Loucy (cell line): ENCODE measurements at regions not wholly inside any gene's neighbourhood (a gene's known extent, or its start where the extent isn't known, plus 50 kb on each side); places are given as distances from the start of the nearest gene placed in this dataset.

ENCODE experiments used
- H2AFZ ChIP-seq: fragments of 200-600 bp; sonication (generic); 2 replicates; pipeline ENCODE4 v1.6.0; 2016; ENCODE audit warnings: antibody characterized with exemption, mild to moderate bottlenecking, low read length, moderate library complexity
- H3F3A ChIP-seq: fragments of 200-600 bp; 2 replicates; pipeline ENCODE4 v1.6.0; 2016; ENCODE audit warnings: antibody characterized with exemption, low read depth, mild to moderate bottlenecking
- H3K27me3 ChIP-seq: fragments of 200-600 bp; sonication (generic); 2 replicates; pipeline ENCODE4 v1.6.1; 2014; ENCODE audit warnings: low read length, mild to moderate bottlenecking; ENCODE audit not compliant: insufficient read depth, poor library complexity, severe bottlenecking
- H3K36me3 ChIP-seq: fragments of 200-600 bp; sonication (generic); 2 replicates; pipeline ENCODE4 v1.6.1; 2016; ENCODE audit warnings: low read length; ENCODE audit not compliant: insufficient read depth
- H3K4me1 ChIP-seq: fragments of 200-600 bp; sonication (generic); 2 replicates; pipeline ENCODE4 v1.5.1; 2014; ENCODE audit warnings: low read length, mild to moderate bottlenecking; ENCODE audit not compliant: insufficient read depth, poor library complexity, severe bottlenecking
- H3K4me2 ChIP-seq: fragments of 200-600 bp; sonication (generic); 2 replicates; pipeline ENCODE4 v1.6.0; 2014; ENCODE audit warnings: antibody characterized with exemption, low read length, low read depth, mild to moderate bottlenecking; ENCODE audit not compliant: poor library complexity, severe bottlenecking
- H3K4me3 ChIP-seq: fragments of 200-600 bp; sonication (generic); 2 replicates; pipeline ENCODE4 v1.5.1; 2014; ENCODE audit warnings: low read length, mild to moderate bottlenecking, mixed read lengths; ENCODE audit not compliant: poor library complexity, severe bottlenecking
- H3K79me2 ChIP-seq: fragments of 200-600 bp; sonication (generic); 2 replicates; pipeline ENCODE4 v1.6.1; 2014; ENCODE audit warnings: low read length; ENCODE audit not compliant: insufficient read depth
- H3K9ac ChIP-seq: fragments of 200-600 bp; sonication (generic); 2 replicates; pipeline ENCODE4 v1.6.0; 2014; ENCODE audit warnings: mild to moderate bottlenecking, low read depth, low read length, moderate library complexity; ENCODE audit not compliant: poor library complexity, severe bottlenecking
- H3K9me2 ChIP-seq: fragments of 200-600 bp; sonication (generic); replicated peaks from 2 replicates; pipeline ENCODE4 v1.6.1; 2016; ENCODE audit warnings: low read depth, low read length, mixed read lengths
- H3K9me3 ChIP-seq: fragments of 200-600 bp; sonication (generic); 2 replicates; pipeline ENCODE4 v1.6.1; 2014; ENCODE audit warnings: mild to moderate bottlenecking, antibody characterized with exemption, low read length, low read depth; ENCODE audit not compliant: insufficient read depth
- H4K20me1 ChIP-seq: fragments of 200-600 bp; sonication (generic); 2 replicates; pipeline ENCODE4 v1.6.0; 2014; ENCODE audit warnings: antibody characterized with exemption, low read length, mild to moderate bottlenecking; ENCODE audit not compliant: insufficient read depth, poor library complexity, severe bottlenecking
- CTCF ChIP-seq: fragments of 200-600 bp; sonication (generic); conservative IDR thresholded peaks from 2 replicates; pipeline ENCODE4 v1.5.1; 2014; ENCODE audit warnings: mild to moderate bottlenecking, antibody characterized with exemption, low read length
- EZH2phosphoT487 ChIP-seq: fragments of 200-600 bp; IDR thresholded peaks from 2 replicates; pipeline ENCODE4 v1.6.1; 2018; ENCODE audit warnings: antibody characterized with exemption, mild to moderate bottlenecking, moderate library complexity, borderline replicate concordance

GRCh38 chr2:104678181-104678580 is 175.7 kb upstream of the POU3F3 start:
- TF ChIP-seq EZH2phosphoT487 = no peak
- TF ChIP-seq CTCF = no peak
- Histone ChIP-seq H3K4me2 (no peak overlapping the region), H3K9me2 (no peaks in the 10 kb centered on the region), H3K9me3 (no peaks in the 10 kb centered on the region), H4K20me1 (no peaks in the 10 kb centered on the region), H3K4me3 (no peak overlapping the region), H2AFZ (0 out of 2 replicates have a peak overlapping the region, but pooled peaks have one; percentile 29), H3K9ac (no peak overlapping the region), H3K4me1 (peaks cover 16% of the 10 kb centered on the region), H3K27me3 (no peaks in the 10 kb centered on the region), H3K79me2 (no peaks in the 10 kb centered on the region), H3F3A (no peaks in the 10 kb centered on the region), H3K36me3 (no peaks in the 10 kb centered on the region)

- no peaks in the 10 kb centered on the region for H3K79me2 ChIP-seq
- no peak for TF ChIP-seq EZH2phosphoT487
Measured at GRCh38 chr2:104685591-104685990, 168.3 kb upstream of the POU3F3 start.

GRCh38 chr2:104687147-104687546 is 166.8 kb upstream of the POU3F3 start:
- Histone ChIP-seq H3K9ac (no peak overlapping the region), H3F3A (no peaks in the 10 kb centered on the region), H3K9me2 (no peaks in the 10 kb centered on the region), H3K79me2 (no peaks in the 10 kb centered on the region), H3K9me3 (no peaks in the 10 kb centered on the region), H4K20me1 (no peaks in the 10 kb centered on the region), H2AFZ (no peak overlapping the region), H3K4me1 (no peaks in the 10 kb centered on the region), H3K27me3 (no peaks in the 10 kb centered on the region), H3K4me2 (no peak overlapping the region), H3K4me3 (no peak overlapping the region), H3K36me3 (no peaks in the 10 kb centered on the region)
- TF ChIP-seq CTCF (no peak), EZH2phosphoT487 (no peak)

More at GRCh38 chr2:104685591-104685990, 168.3 kb upstream of the POU3F3 start:
- Histone ChIP-seq H3K4me2 (no peak overlapping the region), H3K9ac (no peak overlapping the region), H3K9me3 (no peaks in the 10 kb centered on the region), H4K20me1 (no peaks in the 10 kb centered on the region), H3K36me3 (no peaks in the 10 kb centered on the region), H3K9me2 (no peaks in the 10 kb centered on the region), H2AFZ (no peak overlapping the region), H3K4me1 (peaks cover 12% of the 10 kb centered on the region), H3K4me3 (no peak overlapping the region), H3K27me3 (no peaks in the 10 kb centered on the region), H3F3A (no peaks in the 10 kb centered on the region)

GRCh38 chr2:104690255-104690984 is 163.5 kb upstream of the POU3F3 start:
- Histone ChIP-seq H4K20me1 (no peaks in the 10 kb centered on the region), H3K79me2 (no peaks in the 10 kb centered on the region), H3K9me2 (no peaks in the 10 kb centered on the region), H3K36me3 (no peaks in the 10 kb centered on the region), H3K4me3 (no peak overlapping the region), H3K9me3 (no peaks in the 10 kb centered on the region), H3K4me1 (no peaks in the 10 kb centered on the region), H3K9ac (no peak overlapping the region), H3K27me3 (no peaks in the 10 kb centered on the region), H3K4me2 (no peak overlapping the region), H3F3A (no peaks in the 10 kb centered on the region), H2AFZ (no peak overlapping the region)
- TF ChIP-seq EZH2phosphoT487 (no peak), CTCF (no peak)
